HCT116 (cell line): ENCODE measurements at regions not wholly inside any gene's neighbourhood (a gene's known extent, or its start where the extent isn't known, plus 50 kb on each side); places are given as distances from the start of the nearest gene placed in this dataset.

Experiments used
- ATAC-seq: fragments of 200-7000 bp; cut with Tn5 transposase; 2 replicates; pipeline ENCODE4 v1.9.1; 2020; ENCODE audit warnings: mild to moderate bottlenecking, moderate library complexity
- BruUV-seq: library from RNA; stranded (reverse); fragments of 400-500 nt; replicated peaks from 2 replicates; lab custom pipeline; 2021; lab: Mats Ljungman, UMichigan
- CTCF ChIA-PET: fragments of 300-600 bp; sonication (Branson Sonifier 250); formaldehyde crosslinking; loops from one replicate; lab custom pipeline; 2021; ENCODE audit warnings: antibody characterized with exemption; lab: Charles Lee
- POLR2A ChIA-PET: fragments of 300-600, 350-600 bp; sonication (Branson Sonifier 250); formaldehyde crosslinking; loops from one replicate; lab custom pipeline; 2021; ENCODE audit warnings: antibody characterized with exemption; lab: Charles Lee
- RAD21 ChIA-PET, 2 experiments: fragments of 300-600 bp; sonication (Branson Sonifier 250); formaldehyde crosslinking; loops; one replicate each; lab custom pipeline; 2023; ENCODE audit warnings: low total read pairs in 2 of 2; ENCODE audit not compliant: uncharacterized antibody in 2 of 2, unreplicated experiment in 2 of 2, low non-redundant PET in 1 of 2; lab: Charles Lee
- DNase-seq: peaks from one replicate; pipeline ENCODE4 v3.0.0-alpha.2; 2010; ENCODE audit warnings: low read depth, low spot score
- H2AFZ ChIP-seq: fragments of 200-600 bp; shearing (Covaris generic), sonication (generic); 2 replicates; pipeline ENCODE4 v1.6.1; 2017; ENCODE audit warnings: low read depth, mixed run types, mixed read lengths, antibody characterized with exemption, low read length; ENCODE audit not compliant: poor library complexity, severe bottlenecking
- H3K27ac ChIP-seq: 2 replicates; pipeline ENCODE4 v1.5.1; 2012; ENCODE audit warnings: low read depth, low read length
- H3K27me3 ChIP-seq: fragments of 200-600 bp; sonication (generic); 2 replicates; pipeline ENCODE4 v1.6.1; 2016; ENCODE audit warnings: mixed run types, low read length, mixed read lengths; ENCODE audit not compliant: insufficient read depth
- H3K36me3 ChIP-seq, 2 experiments: fragments of 200-500 bp in 1 of 2; fragments of 200-600 bp in 1 of 2; sonication (Bioruptor generic) in 1 of 2; sonication (generic) in 1 of 2; 2 replicates each; pipeline versions ENCODE4 v1.5.1 to v1.6.1; 2014 to 2016; ENCODE audit warnings: low read length in 2 of 2, inconsistent platforms in 1 of 2, mixed read lengths in 1 of 2, mixed run types in 1 of 2; ENCODE audit not compliant: insufficient read depth in 2 of 2, control insufficient read depth in 1 of 2
- H3K4me1 ChIP-seq, 2 experiments: fragments of 200-600 bp in 1 of 2; sonication (generic) in 1 of 2; 2 replicates each; pipeline versions ENCODE4 v1.5.1 to v1.6.1; 2012 to 2017; ENCODE audit warnings: low read length in 2 of 2, inconsistent platforms in 1 of 2, mild to moderate bottlenecking in 1 of 2, mixed read lengths in 1 of 2, mixed run types in 1 of 2, moderate library complexity in 1 of 2; ENCODE audit not compliant: insufficient read depth in 2 of 2, control insufficient read depth in 1 of 2
- H3K4me2 ChIP-seq: fragments of 200-600 bp; sonication (generic); 2 replicates; pipeline ENCODE4 v1.6.1; 2017; ENCODE audit warnings: mixed run types, low read length, mixed read lengths
- H3K4me3 ChIP-seq, 2 experiments: fragments of 200-600 bp in 1 of 2; sonication (generic) in 1 of 2; replicated peaks in 1 of 2; 2 replicates each; pipeline ENCODE4 v1.5.1; 2011 to 2016; ENCODE audit warnings: low read length in 2 of 2, control low read depth in 1 of 2, low read depth in 1 of 2, mild to moderate bottlenecking in 1 of 2, mixed read lengths in 1 of 2, mixed run types in 1 of 2
- H3K79me2 ChIP-seq: fragments of 200-600 bp; sonication (generic); 2 replicates; pipeline ENCODE4 v1.6.1; 2017; ENCODE audit warnings: mild to moderate bottlenecking, mixed run types, low read length, moderate library complexity, mixed read lengths; ENCODE audit not compliant: insufficient read depth
- H3K9ac ChIP-seq: fragments of 200-600 bp; sonication (generic); 2 replicates; pipeline ENCODE4 v1.6.1; 2016; ENCODE audit warnings: low read length, mixed read lengths
- H3K9me2 ChIP-seq: fragments of 200-600 bp; sonication (generic), shearing (Covaris generic); 2 replicates; pipeline ENCODE4 v1.6.1; 2017; ENCODE audit warnings: mixed run types, mild to moderate bottlenecking, moderate library complexity; ENCODE audit not compliant: insufficient read depth
- H3K9me3 ChIP-seq, 2 experiments: fragments of 200-500 bp in 1 of 2; fragments of 200-600 bp in 1 of 2; sonication (Bioruptor generic) in 1 of 2; sonication (generic) in 1 of 2; 2 replicates each; pipeline ENCODE4 v1.6.1; 2014 to 2017; ENCODE audit warnings: low read length in 2 of 2, mixed read lengths in 2 of 2, inconsistent platforms in 1 of 2, low read depth in 1 of 2, mild to moderate bottlenecking in 1 of 2, mixed run types in 1 of 2, moderate library complexity in 1 of 2; ENCODE audit not compliant: control insufficient read depth in 1 of 2, insufficient read depth in 1 of 2
- H4K20me1 ChIP-seq: fragments of 200-600 bp; sonication (generic), shearing (Covaris generic); 2 replicates; pipeline ENCODE4 v1.6.1; 2017; ENCODE audit warnings: mixed run types, mild to moderate bottlenecking, moderate library complexity; ENCODE audit not compliant: insufficient read depth
- EZH2 ChIP-seq: fragments of 200-600 bp; sonication (generic); IDR thresholded peaks from 2 replicates; pipeline ENCODE4 v1.6.1; 2017; ENCODE audit warnings: antibody characterized with exemption, mixed run types
- EZH2phosphoT487 ChIP-seq: fragments of 200-600 bp; IDR thresholded peaks from 2 replicates; pipeline ENCODE4 v1.6.1; 2018; ENCODE audit warnings: antibody characterized with exemption, borderline replicate concordance
- FOSL1 ChIP-seq: IDR thresholded peaks from 2 replicates; pipeline ENCODE4 v1.6.1; 2012; ENCODE audit warnings: low read depth
- JUND ChIP-seq: IDR thresholded peaks from 2 replicates; pipeline ENCODE4 v1.6.1; 2012
- MAX ChIP-seq: IDR thresholded peaks from 2 replicates; pipeline ENCODE4 v1.6.1; 2012
- POLR2AphosphoS5 ChIP-seq: IDR thresholded peaks from 2 replicates; pipeline ENCODE4 v1.6.1; 2011; ENCODE audit warnings: mild to moderate bottlenecking, low read depth, low read length, moderate library complexity
- TCF7L2 ChIP-seq: IDR thresholded peaks from 2 replicates; pipeline ENCODE4 v1.7.0; 2011; ENCODE audit warnings: borderline replicate concordance, inconsistent platforms; ENCODE audit not compliant: insufficient read depth, insufficient read length; ENCODE audit errors: extremely low read depth
- YY1 ChIP-seq: IDR thresholded peaks from 2 replicates; pipeline ENCODE4 v1.6.1; 2011; ENCODE audit warnings: low read length, low read depth, moderate library complexity, mild to moderate bottlenecking; ENCODE audit not compliant: insufficient replicate concordance; ENCODE audit errors: extremely low read depth
- ZBTB33 ChIP-seq: IDR thresholded peaks from 2 replicates; pipeline ENCODE4 v1.6.1; 2011; ENCODE audit warnings: mild to moderate bottlenecking, low read length, moderate library complexity; ENCODE audit not compliant: insufficient replicate concordance; ENCODE audit errors: extremely low read depth
- ZNF274 ChIP-seq: fragments of 200-500 bp; sonication (Bioruptor generic); IDR thresholded peaks from 2 replicates; pipeline ENCODE4 v1.6.1; 2014; ENCODE audit warnings: mild to moderate bottlenecking, low read depth, low read length, inconsistent platforms
- intact Hi-C: fragments of 100-400 bp; cut with micrococcal nuclease; formaldehyde crosslinking; loops from 2 replicates; pipeline ENCODE4 v1.10.0; 2022
- TF ChIP-seq, protein P1 (sequence below): IDR thresholded peaks from 2 replicates; pipeline ENCODE4 v1.6.1; 2012

GRCh38 chr9:110109333-110110092, 98.4 kb downstream of the C9orf152 start:
- intact Hi-C loops, result no loop called here
- Histone ChIP-seq H3K36me3 (no peaks in the 10 kb centered on the region), H3K9ac (no peak overlapping the region), H3K79me2 (peaks cover 51% of the 10 kb centered on the region), H2AFZ (no peak overlapping the region), H3K27me3 (no peaks in the 10 kb centered on the region), H3K4me3 (no peak overlapping the region), H4K20me1 (peaks cover 6% of the 10 kb centered on the region; the same call in 1 of the 2 replicates), H3K4me1 (no peaks in the 10 kb centered on the region), H3K4me2 (no peak overlapping the region)
- CTCF ChIA-PET, result no interaction called here
- RAD21 ChIA-PET, result no interaction called here
- TF ChIP-seq ZBTB33 (no peak), ZNF274 (no peak), EZH2 (no peak), TCF7L2 (no peak), EZH2phosphoT487 (no peak)
- TF ChIP-seq, all 23 proteins: peak for 0
- ATAC-seq, result no peak
- POLR2A ChIA-PET, result no interaction called here
- no peak overlapping the region for H3K27ac ChIP-seq
- no peak for DNase-seq
- no peaks in the 10 kb centered on the region for H3K9me2 ChIP-seq
- no TSS peak for BruUV-seq
- no peaks in the 10 kb centered on the region for H3K9me3 ChIP-seq

DNA sequence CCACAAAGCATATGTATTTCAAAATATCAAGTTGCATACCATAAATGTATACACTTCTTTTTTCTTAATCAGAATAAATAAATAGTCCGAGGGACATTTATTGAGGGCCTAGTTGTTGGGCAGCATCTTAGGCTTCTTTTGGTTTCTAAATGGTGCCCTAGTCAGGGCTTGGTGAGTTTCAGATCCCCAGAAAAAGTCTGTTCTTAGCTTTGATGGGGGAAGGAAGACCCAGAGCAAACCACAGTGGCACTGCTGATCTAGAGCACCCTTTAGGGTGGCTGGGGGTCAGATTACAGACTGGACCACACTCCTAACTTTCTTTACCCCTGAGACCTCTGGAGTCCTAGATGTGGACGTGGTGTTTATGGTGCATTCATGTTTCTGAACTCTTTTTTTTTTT, 97.8 kb downstream of the C9orf152 start:
- intact Hi-C loops, result no loop called here
- ChIA-PET POLR2A (interaction anchor here (0.7 kb wide), 1 partner anchor 1480 kb away, joined by 4 read pairs; no protein-coding TSS in a partner anchor), CTCF (no interaction called here), RAD21 (no interaction called here)
- no peak for DNase-seq
- Histone ChIP-seq H3K36me3 (no peaks in the 10 kb centered on the region), H3K4me3 (no peak overlapping the region), H3K79me2 (peaks cover 45% of the 10 kb centered on the region), H3K9me3 (no peaks in the 10 kb centered on the region), H2AFZ (no peak overlapping the region), H3K27ac (no peak overlapping the region), H3K9ac (no peak overlapping the region), H3K9me2 (no peaks in the 10 kb centered on the region), H3K27me3 (no peaks in the 10 kb centered on the region), H4K20me1 (peaks cover under 1% of the 10 kb centered on the region; the same call in 1 of the 2 replicates), H3K4me2 (no peak overlapping the region), H3K4me1 (no peaks in the 10 kb centered on the region)
- no peak for ATAC-seq
- no TSS peak for BruUV-seq
- TF ChIP-seq ZNF274 (no peak), MAX (no peak), FOSL1 (no peak), POLR2AphosphoS5 (no peak), YY1 (no peak), JUND (no peak)
- TF ChIP-seq, protein P1, sequence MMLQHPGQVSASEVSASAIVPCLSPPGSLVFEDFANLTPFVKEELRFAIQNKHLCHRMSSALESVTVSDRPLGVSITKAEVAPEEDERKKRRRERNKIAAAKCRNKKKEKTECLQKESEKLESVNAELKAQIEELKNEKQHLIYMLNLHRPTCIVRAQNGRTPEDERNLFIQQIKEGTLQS, result no peak
